GM21526 (cell line): ENCODE measurements at regions not wholly inside any gene's neighbourhood (a gene's known extent, or its start where the extent isn't known, plus 50 kb on each side); places are given as distances from the start of the nearest gene placed in this dataset.

ENCODE experiments used
- ATAC-seq: cut with Tn5 transposase; IDR thresholded peaks from one replicate; pipeline ENCODE4 v1.9.1; 2021; ENCODE audit warnings: moderate library complexity; ENCODE audit not compliant: unreplicated experiment, low FRiP score

- no peak for ATAC-seq
Measured at GRCh38 chr12:59014885-59015284, 94.6 kb upstream of the LRIG3 start.

DNA sequence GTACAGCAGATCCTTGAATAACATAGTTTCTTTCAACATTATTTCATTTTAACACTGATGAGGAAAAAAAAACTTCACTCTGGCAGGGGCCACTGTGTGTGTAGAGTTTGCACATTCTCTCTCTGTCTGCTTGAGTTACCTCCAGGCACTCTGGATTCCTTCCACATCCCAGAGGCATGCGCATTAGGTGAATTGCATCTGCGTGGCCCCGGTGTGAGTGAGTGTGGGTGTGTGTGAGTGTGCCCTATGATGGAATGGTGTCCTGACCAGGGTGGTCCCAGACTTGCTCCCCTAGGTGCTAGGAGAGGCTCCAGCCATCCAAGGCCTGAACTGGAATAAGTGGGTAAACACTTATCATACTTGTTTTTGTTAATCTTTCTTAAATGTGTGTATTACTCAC, 90.6 kb upstream of the LRIG3 start:
- no peak for ATAC-seq

- ATAC-seq, result no peak
Measured at GRCh38 chr12:59010118-59010517, 89.8 kb upstream of the LRIG3 start.

DNA sequence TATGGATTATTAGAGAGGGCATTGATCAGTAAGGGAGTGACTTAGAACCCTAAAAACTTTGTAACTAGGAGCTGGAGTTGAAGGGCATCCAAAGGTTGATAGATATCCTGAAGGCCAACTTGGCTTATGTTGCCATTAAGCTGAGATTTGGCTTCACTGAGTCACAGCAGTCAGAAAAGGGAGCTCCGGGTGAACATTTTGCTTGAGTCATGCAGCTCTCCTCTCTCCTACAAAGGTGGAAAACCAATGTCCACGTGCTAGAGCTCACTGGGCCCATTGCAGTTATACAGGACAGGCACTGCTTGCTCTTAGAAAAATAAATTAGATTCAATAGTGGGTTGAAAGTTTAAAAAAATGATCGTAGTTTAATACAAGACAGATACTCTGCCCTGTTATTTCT, 87.3 kb upstream of the LRIG3 start:
- ATAC-seq, result no peak

- no peak for ATAC-seq
Measured at GRCh38 chr12:59005193-59005955, 85.1 kb upstream of the LRIG3 start.

- no peak for ATAC-seq
Measured at GRCh38 chr12:59004456-59004855, 84.2 kb upstream of the LRIG3 start.

- no peak for ATAC-seq
Measured at GRCh38 chr12:58995666-58996363, 75.5 kb upstream of the LRIG3 start.

DNA sequence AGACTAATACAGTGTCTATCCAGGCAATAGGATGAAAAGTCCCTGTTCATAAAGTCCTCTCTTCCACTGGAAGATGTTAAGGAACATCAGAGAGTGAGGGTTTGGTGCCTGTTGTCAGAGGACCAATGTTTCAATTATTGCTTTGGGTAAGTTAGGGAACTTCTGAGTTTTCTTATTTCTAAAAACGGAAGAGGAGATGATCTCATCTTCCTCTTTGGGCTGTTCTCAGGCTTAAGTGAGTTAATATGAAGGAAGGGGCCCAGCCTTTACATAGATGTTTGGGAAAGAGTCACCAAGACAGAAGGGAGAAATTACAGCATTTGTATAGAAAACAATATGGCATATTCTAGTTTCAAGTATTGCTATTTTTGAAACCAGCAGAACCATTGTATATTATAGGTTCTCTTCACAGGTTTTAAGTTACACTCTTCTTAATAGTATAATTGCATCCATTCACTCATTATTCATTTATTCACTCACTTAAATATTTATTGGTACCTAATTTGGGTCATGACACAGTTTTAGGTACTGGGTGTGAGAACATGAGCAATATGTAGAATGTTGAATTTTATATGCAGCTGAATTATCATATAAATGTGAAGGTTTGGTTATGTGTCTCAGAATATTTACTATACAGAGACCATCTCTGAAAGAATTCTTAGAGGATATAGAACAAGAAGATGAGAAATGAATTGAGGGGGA, 68.5 kb upstream of the LRIG3 start:
- ATAC-seq, result no peak

DNA sequence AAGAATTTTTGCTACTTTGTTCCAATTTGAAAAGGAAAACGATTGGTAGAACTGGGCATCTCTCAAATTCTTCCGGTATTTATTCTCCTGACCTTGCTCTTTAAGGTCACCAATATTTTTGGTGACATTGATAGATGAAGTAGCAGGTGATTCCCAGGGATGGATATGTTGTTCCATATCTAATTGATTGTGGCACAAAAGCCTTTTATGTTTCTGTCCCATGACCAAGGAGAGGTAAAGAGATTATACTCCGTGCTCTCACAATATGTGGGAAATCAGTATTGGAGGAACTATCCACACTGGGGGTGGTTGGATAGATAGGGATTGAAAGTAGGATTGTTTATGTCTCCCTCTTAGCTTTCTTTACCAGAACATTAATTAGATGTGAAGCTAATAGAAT, 61.7 kb upstream of the LRIG3 start:
- ATAC-seq, result no peak

GRCh38 chr12:58980768-58981167, 60.5 kb upstream of the LRIG3 start:
- ATAC-seq, result no peak

DNA sequence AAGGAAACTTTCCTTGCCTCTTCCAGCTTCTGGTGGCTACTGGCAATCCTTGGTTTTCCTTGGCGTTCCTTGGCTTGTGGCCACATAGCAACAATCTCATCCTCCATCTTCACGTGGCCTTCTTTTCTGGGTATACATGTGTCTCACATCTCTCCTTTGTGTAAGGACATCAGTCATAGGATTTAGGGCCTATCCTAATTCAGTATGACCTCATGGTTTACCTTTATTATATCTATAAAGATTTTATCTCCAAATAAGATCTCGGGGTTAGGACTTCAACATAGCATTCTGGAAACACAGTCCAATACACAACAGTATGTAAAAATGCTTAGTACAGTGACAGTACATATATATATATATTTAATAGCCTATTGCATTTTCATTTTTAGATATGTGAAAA, 58.4 kb upstream of the LRIG3 start:
- no peak for ATAC-seq

GRCh38 chr12:58977476-58977875, 57.2 kb upstream of the LRIG3 start:
- ATAC-seq, result no peak

DNA sequence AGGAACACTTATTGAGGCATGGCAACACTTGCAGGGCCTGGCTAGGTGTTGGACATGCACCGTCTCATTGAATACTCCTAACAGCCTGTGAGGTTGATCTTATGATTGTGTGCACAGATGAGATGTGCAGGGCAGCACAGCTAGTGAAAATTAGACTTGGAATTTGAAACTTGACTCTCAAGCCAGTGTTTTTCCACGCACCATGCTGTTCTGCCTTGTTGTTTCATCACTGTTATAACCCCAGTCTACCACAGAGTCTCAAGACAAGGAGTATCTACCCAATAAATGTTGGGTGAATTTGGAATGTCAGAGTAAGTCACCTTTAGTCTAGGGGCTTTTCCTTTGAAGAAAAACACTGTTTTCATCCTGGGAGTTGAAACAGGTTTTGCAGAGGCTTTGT, 55.8 kb upstream of the LRIG3 start:
- ATAC-seq, result no peak
